SU-DHL-6 (cell line): ENCODE measurements at regions not wholly inside any gene's neighbourhood (a gene's known extent, or its start where the extent isn't known, plus 50 kb on each side); places are given as distances from the start of the nearest gene placed in this dataset.

ENCODE experiments used
- H2AFZ ChIP-seq: fragments of 200-600 bp; sonication (generic); 2 replicates; pipeline ENCODE4 v1.6.1; 2014; ENCODE audit warnings: low read depth, mild to moderate bottlenecking, moderate library complexity, mixed read lengths, antibody characterized with exemption, low read length; ENCODE audit not compliant: severe bottlenecking
- H3F3A ChIP-seq: fragments of 200-600 bp; shearing (Covaris generic); 2 replicates; pipeline ENCODE4 v1.6.0; 2016; ENCODE audit warnings: antibody characterized with exemption, mild to moderate bottlenecking; ENCODE audit not compliant: insufficient read depth
- H3K27ac ChIP-seq: fragments of 200-600 bp; sonication (generic); 2 replicates; pipeline ENCODE4 v1.5.1; 2016; ENCODE audit warnings: low read depth, mild to moderate bottlenecking, low read length, moderate library complexity, mixed read lengths
- H3K27me3 ChIP-seq: fragments of 200-600 bp; sonication (generic), shearing (Covaris generic); 2 replicates; pipeline ENCODE4 v1.6.0; 2014; ENCODE audit warnings: mild to moderate bottlenecking, low read length
- H3K36me3 ChIP-seq: fragments of 200-600 bp; sonication (generic); 2 replicates; pipeline ENCODE4 v1.6.1; 2014; ENCODE audit warnings: mild to moderate bottlenecking, low read length, mixed read lengths
- H3K4me2 ChIP-seq: fragments of 300-600, 200-600 bp; shearing (Covaris generic), sonication (generic); 2 replicates; pipeline ENCODE4 v1.6.0; 2014; ENCODE audit warnings: low read length, low read depth, mild to moderate bottlenecking; ENCODE audit not compliant: poor library complexity, severe bottlenecking
- H3K4me3 ChIP-seq: fragments of 200-600 bp; sonication (generic); 2 replicates; pipeline ENCODE4 v1.5.1; 2014; ENCODE audit warnings: antibody characterized with exemption, low read length, mild to moderate bottlenecking, mixed read lengths; ENCODE audit not compliant: insufficient read depth, poor library complexity, severe bottlenecking
- H3K79me2 ChIP-seq: fragments of 200-600 bp; sonication (generic); 2 replicates; pipeline ENCODE4 v1.6.1; 2014; ENCODE audit warnings: mild to moderate bottlenecking, low read length, moderate library complexity; ENCODE audit not compliant: insufficient read depth
- H3K9ac ChIP-seq: fragments of 200-600 bp; sonication (generic); 2 replicates; pipeline ENCODE4 v1.7.0; 2014; ENCODE audit warnings: mild to moderate bottlenecking, low read length
- H3K9me2 ChIP-seq: fragments of 200-600 bp; sonication (generic); replicated peaks from 2 replicates; pipeline ENCODE4 v1.6.1; 2014; ENCODE audit warnings: low read length; ENCODE audit not compliant: insufficient read depth
- H3K9me3 ChIP-seq: fragments of 200-600 bp; sonication (generic); 2 replicates; pipeline ENCODE4 v1.6.1; 2014; ENCODE audit warnings: low read length, mixed read lengths; ENCODE audit not compliant: insufficient read depth
- H4K20me1 ChIP-seq: fragments of 200-600 bp; sonication (generic); 2 replicates; pipeline ENCODE4 v1.6.1; 2014; ENCODE audit warnings: low read depth, mild to moderate bottlenecking, antibody characterized with exemption, low read length, moderate library complexity, mixed read lengths
- EZH2phosphoT487 ChIP-seq: fragments of 200-600 bp; sonication (generic), shearing (Covaris generic); conservative IDR thresholded peaks from 2 replicates; pipeline ENCODE4 v1.6.1; 2018; ENCODE audit warnings: mild to moderate bottlenecking, antibody characterized with exemption, low read length, moderate library complexity, mixed read lengths
- TF ChIP-seq, protein P1 (sequence below): fragments of 200-600 bp; sonication (generic); IDR thresholded peaks from one replicate; pipeline ENCODE4 v1.5.1; 2017; ENCODE audit warnings: antibody characterized with exemption, mild to moderate bottlenecking, low read length, moderate library complexity; ENCODE audit not compliant: insufficient read depth, poor library complexity, severe bottlenecking

DNA sequence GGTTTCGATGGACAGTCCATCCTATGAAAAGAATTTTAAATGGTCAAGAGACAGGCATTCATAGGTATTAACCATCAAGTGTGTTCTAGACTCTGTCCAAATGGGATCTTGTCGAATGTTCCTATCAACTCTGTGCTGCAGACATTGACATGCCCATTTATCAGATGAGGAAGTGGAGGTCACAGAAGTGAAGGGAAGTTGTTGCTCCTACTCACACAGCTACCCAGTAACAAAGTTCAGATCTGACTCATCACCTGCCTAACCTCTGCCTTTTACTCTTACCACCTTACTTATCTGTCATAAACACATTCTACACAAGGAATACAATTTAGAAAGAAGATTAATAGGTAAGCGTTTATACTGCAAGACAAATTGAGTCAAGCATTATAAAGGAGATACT lies 426.2 kb upstream of the BRINP1 start:
- no peaks in the 10 kb centered on the region for H3K9me2 ChIP-seq
- no peaks in the 10 kb centered on the region for H3K36me3 ChIP-seq
- H3K27ac ChIP-seq: no peak overlapping the region
- H3K9me3 ChIP-seq: no peaks in the 10 kb centered on the region
- no peak overlapping the region for H2AFZ ChIP-seq
- no peaks in the 10 kb centered on the region for H3K27me3 ChIP-seq
- no peaks in the 10 kb centered on the region for H4K20me1 ChIP-seq
- H3K9ac ChIP-seq: no peak overlapping the region
- TF ChIP-seq EZH2phosphoT487: no peak
- TF ChIP-seq, protein P1, sequence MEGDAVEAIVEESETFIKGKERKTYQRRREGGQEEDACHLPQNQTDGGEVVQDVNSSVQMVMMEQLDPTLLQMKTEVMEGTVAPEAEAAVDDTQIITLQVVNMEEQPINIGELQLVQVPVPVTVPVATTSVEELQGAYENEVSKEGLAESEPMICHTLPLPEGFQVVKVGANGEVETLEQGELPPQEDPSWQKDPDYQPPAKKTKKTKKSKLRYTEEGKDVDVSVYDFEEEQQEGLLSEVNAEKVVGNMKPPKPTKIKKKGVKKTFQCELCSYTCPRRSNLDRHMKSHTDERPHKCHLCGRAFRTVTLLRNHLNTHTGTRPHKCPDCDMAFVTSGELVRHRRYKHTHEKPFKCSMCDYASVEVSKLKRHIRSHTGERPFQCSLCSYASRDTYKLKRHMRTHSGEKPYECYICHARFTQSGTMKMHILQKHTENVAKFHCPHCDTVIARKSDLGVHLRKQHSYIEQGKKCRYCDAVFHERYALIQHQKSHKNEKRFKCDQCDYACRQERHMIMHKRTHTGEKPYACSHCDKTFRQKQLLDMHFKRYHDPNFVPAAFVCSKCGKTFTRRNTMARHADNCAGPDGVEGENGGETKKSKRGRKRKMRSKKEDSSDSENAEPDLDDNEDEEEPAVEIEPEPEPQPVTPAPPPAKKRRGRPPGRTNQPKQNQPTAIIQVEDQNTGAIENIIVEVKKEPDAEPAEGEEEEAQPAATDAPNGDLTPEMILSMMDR: no peak
- H3K4me2 ChIP-seq: no peak overlapping the region
- H3K79me2 ChIP-seq: no peaks in the 10 kb centered on the region
- H3K4me3 ChIP-seq: no peak overlapping the region
- H3F3A ChIP-seq: no peaks in the 10 kb centered on the region

DNA sequence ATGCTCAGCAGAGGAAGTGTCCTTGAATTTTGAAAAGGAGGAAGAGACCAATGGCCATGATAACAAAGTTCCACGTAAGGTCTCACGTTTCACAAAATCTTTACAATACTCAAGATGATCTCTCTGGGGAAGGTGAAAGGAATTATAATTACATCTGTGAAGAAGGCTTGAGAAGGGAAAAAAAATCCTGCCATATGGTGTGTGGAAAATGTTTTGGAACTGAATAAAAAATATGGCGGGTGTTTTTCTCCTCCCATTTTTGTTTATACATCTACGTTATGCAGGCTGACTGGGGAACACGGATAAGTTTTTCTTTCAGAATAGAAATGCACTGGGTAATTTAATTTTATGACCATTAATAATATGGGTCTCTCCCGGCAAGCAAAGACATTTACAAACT lies 425.6 kb upstream of the BRINP1 start:
- Histone ChIP-seq H3K36me3 (no peaks in the 10 kb centered on the region), H3K9ac (no peak overlapping the region), H3K4me2 (no peak overlapping the region), H3K9me3 (no peaks in the 10 kb centered on the region), H4K20me1 (no peaks in the 10 kb centered on the region), H2AFZ (no peak overlapping the region), H3K27me3 (no peaks in the 10 kb centered on the region), H3K4me3 (no peak overlapping the region), H3K9me2 (no peaks in the 10 kb centered on the region), H3K27ac (no peak overlapping the region), H3F3A (no peaks in the 10 kb centered on the region), H3K79me2 (no peaks in the 10 kb centered on the region)
- TF ChIP-seq EZH2phosphoT487: no peak
- TF ChIP-seq, protein P1: no peak

DNA sequence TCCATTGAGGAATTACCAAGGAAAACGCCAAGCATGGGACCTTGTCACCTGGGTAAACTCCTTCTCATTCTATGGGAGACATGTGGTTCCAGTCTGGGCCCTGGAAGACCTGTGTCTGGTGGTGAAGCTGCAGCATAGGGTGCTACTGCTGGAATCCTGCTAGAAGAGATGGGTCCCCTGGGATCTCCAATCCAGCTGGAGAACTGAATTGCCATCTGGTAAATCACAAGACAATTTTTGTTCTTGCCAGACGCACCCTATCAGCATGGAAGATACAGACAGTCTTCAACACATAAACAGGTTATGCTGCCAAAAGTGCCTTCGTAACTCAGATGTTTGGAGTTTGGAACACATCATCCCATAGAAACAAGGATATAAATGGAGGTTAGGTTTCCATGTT lies 424.0 kb upstream of the BRINP1 start:
- no peak overlapping the region for H3K4me3 ChIP-seq
- H3K9me3 ChIP-seq: no peaks in the 10 kb centered on the region
- no peaks in the 10 kb centered on the region for H3K36me3 ChIP-seq
- no peak overlapping the region for H3K9ac ChIP-seq
- no peaks in the 10 kb centered on the region for H3K27me3 ChIP-seq
- no peaks in the 10 kb centered on the region for H4K20me1 ChIP-seq
- no peaks in the 10 kb centered on the region for H3F3A ChIP-seq
- no peak overlapping the region for H2AFZ ChIP-seq
- H3K27ac ChIP-seq: no peak overlapping the region
- H3K79me2 ChIP-seq: no peaks in the 10 kb centered on the region
- TF ChIP-seq, protein P1: no peak
- TF ChIP-seq EZH2phosphoT487: no peak
- no peaks in the 10 kb centered on the region for H3K9me2 ChIP-seq
- H3K4me2 ChIP-seq: no peak overlapping the region

DNA sequence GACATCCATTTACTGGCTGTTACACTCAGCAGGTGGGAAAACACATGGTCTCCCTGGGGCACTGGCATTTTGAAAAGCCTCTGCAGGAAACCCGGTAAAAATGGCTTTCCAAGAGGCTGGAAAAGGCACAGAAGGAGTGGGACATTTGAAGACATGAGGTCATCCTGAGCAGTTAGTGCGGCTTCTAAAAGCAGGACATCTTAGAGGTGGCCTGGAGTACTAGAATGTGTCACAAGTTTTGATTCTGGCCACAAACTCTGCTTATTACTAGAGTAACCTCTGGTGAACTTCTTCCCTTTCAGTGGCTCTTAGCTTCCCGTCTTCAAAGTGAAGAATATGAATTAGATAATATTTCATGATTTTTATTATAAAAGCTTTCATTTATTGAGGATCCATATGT lies 423.0 kb upstream of the BRINP1 start:
- no peak overlapping the region for H3K27ac ChIP-seq
- H3K4me2 ChIP-seq: no peak overlapping the region
- no peak for TF ChIP-seq EZH2phosphoT487
- TF ChIP-seq, protein P1: no peak
- H3K4me3 ChIP-seq: no peak overlapping the region
- H3F3A ChIP-seq: no peaks in the 10 kb centered on the region
- no peaks in the 10 kb centered on the region for H3K79me2 ChIP-seq
- no peaks in the 10 kb centered on the region for H3K9me2 ChIP-seq
- H3K36me3 ChIP-seq: no peaks in the 10 kb centered on the region
- no peaks in the 10 kb centered on the region for H3K9me3 ChIP-seq
- H2AFZ ChIP-seq: no peak overlapping the region
- no peak overlapping the region for H3K9ac ChIP-seq
- no peaks in the 10 kb centered on the region for H3K27me3 ChIP-seq
- H4K20me1 ChIP-seq: no peaks in the 10 kb centered on the region
